ENCODE measurements at regions not wholly inside any gene's neighbourhood (a gene's known extent, or its start where the extent isn't known, plus 50 kb on each side); places are given as distances from the start of the nearest gene placed in this dataset.

GRCh38 chr3:187912007-187912406 is 166.7 kb upstream of the BCL6 start:
- CTCF ChIA-PET: no interaction called here
- H3K9me3 ChIP-seq: no peaks in the 10 kb centered on the region
- H3K27ac ChIP-seq (ENCODE audit: low read depth in 2 of 2, low read length in 1 of 2): no peak overlapping the region
- H3K79me2 ChIP-seq (ENCODE audit: insufficient read depth): no peaks in the 10 kb centered on the region
- WGBS (ENCODE audit: low lambda C conversion rate): 63% methylated on average over 3 of the region's 3 CpGs
- no peaks in the 10 kb centered on the region for H3K9me2 ChIP-seq
- H3K4me3 ChIP-seq (ENCODE audit: low read depth in 2 of 2, low read length in 1 of 2): no peak overlapping the region
- DNase-seq: no peak
- no peak for TF ChIP-seq NFIC (IDR thresholded peaks at IDR 0.05; ENCODE audit: borderline replicate concordance)
- no peak for TF ChIP-seq MXI1 (IDR thresholded peaks at IDR 0.05; ENCODE audit: low read depth, low read length)
- no peaks in the 10 kb centered on the region for H3K36me3 ChIP-seq (replicated peaks in 1 of 2; ENCODE audit: control insufficient read depth in 1 of 2, insufficient read depth in 2 of 2, low read length in 1 of 2)
- H4K20me1 ChIP-seq (ENCODE audit: insufficient read depth): no peaks in the 10 kb centered on the region
- H3K9ac ChIP-seq: no peak overlapping the region
- POLR2A ChIA-PET: no interaction called here
- H3K4me1 ChIP-seq (ENCODE audit: control insufficient read depth in 1 of 2, insufficient read depth in 2 of 2, low read depth in 1 of 2, low read length in 1 of 2): peaks cover 0 to 4% of the 10 kb centered on the region in 2 experiments; a peak in 2 of 4 replicates
- H3K4me2 ChIP-seq: no peak overlapping the region
- H3K27me3 ChIP-seq (ENCODE audit: insufficient read depth): no peaks in the 10 kb centered on the region
- no peaks in the 10 kb centered on the region for H3F3A ChIP-seq (replicated peaks; ENCODE audit: insufficient read depth)
- H2AFZ ChIP-seq (ENCODE audit: low read depth): no peak overlapping the region

- 65% methylated on average over 2 of the region's 2 CpGs for WGBS (ENCODE audit: low lambda C conversion rate)
- CTCF ChIA-PET: no interaction called here
These were observed 168.4 kb upstream of the BCL6 start for GRCh38 chr3:187913617-187914033.

More at GRCh38 chr3:187913617-187914033, 168.4 kb upstream of the BCL6 start:
- no peak for TF ChIP-seq REST (IDR thresholded peaks at IDR 0.05; ENCODE audit: low read depth, low read length)
- no peak for TF ChIP-seq TCF12 (IDR thresholded peaks at IDR 0.05)
- no peak for TF ChIP-seq FOXJ3 (CRISPR knock-in tag; IDR thresholded peaks at IDR 0.05)
- TF ChIP-seq, protein P1, sequence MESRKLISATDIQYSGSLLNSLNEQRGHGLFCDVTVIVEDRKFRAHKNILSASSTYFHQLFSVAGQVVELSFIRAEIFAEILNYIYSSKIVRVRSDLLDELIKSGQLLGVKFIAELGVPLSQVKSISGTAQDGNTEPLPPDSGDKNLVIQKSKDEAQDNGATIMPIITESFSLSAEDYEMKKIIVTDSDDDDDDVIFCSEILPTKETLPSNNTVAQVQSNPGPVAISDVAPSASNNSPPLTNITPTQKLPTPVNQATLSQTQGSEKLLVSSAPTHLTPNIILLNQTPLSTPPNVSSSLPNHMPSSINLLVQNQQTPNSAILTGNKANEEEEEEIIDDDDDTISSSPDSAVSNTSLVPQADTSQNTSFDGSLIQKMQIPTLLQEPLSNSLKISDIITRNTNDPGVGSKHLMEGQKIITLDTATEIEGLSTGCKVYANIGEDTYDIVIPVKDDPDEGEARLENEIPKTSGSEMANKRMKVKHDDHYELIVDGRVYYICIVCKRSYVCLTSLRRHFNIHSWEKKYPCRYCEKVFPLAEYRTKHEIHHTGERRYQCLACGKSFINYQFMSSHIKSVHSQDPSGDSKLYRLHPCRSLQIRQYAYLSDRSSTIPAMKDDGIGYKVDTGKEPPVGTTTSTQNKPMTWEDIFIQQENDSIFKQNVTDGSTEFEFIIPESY (IDR thresholded peaks at IDR 0.05; ENCODE audit: borderline replicate concordance, low read depth): no peak
- no peak for TF ChIP-seq FOSL2 (IDR thresholded peaks at IDR 0.05; ENCODE audit: borderline replicate concordance, low read depth)
- TF ChIP-seq GATA2 (CRISPR knock-in tag; IDR thresholded peaks at IDR 0.05): no peak
- TF ChIP-seq SIN3A (IDR thresholded peaks at IDR 0.05; ENCODE audit: borderline replicate concordance, low read depth, low read length): no peak
- no peak for TF ChIP-seq NRF1 (IDR thresholded peaks at IDR 0.05; ENCODE audit: low read depth, low read length)
- H4K20me1 ChIP-seq (ENCODE audit: insufficient read depth): no peaks in the 10 kb centered on the region
- H2AFZ ChIP-seq (ENCODE audit: low read depth): no peak overlapping the region
- H3K9ac ChIP-seq: no peak overlapping the region
- no peaks in the 10 kb centered on the region for H3K79me2 ChIP-seq (ENCODE audit: insufficient read depth)
- H3K4me1 ChIP-seq (ENCODE audit: control insufficient read depth in 1 of 2, insufficient read depth in 2 of 2, low read depth in 1 of 2, low read length in 1 of 2): peaks cover 0 to 4% of the 10 kb centered on the region in 2 experiments; a peak in 2 of 4 replicates
- H3K4me2 ChIP-seq: no peak overlapping the region
- DNase-seq: no peak
- no peak overlapping the region for H3K27ac ChIP-seq (ENCODE audit: low read depth in 2 of 2, low read length in 1 of 2)
- no peak overlapping the region for H3K4me3 ChIP-seq (ENCODE audit: low read depth in 2 of 2, low read length in 1 of 2)
- no peaks in the 10 kb centered on the region for H3K9me2 ChIP-seq
- H3K9me3 ChIP-seq: no peaks in the 10 kb centered on the region
- H3F3A ChIP-seq (replicated peaks; ENCODE audit: insufficient read depth): no peaks in the 10 kb centered on the region
- POLR2A ChIA-PET: no interaction called here
- no peaks in the 10 kb centered on the region for H3K27me3 ChIP-seq (ENCODE audit: insufficient read depth)
- H3K36me3 ChIP-seq (replicated peaks in 1 of 2; ENCODE audit: control insufficient read depth in 1 of 2, insufficient read depth in 2 of 2, low read length in 1 of 2): no peaks in the 10 kb centered on the region

Measured in SK-N-SH (cell line).